Endothelial cell of umbilical vein (primary cell): ENCODE measurements at regions not wholly inside any gene's neighbourhood (a gene's known extent, or its start where the extent isn't known, plus 50 kb on each side); places are given as distances from the start of the nearest gene placed in this dataset.

Source experiments
- EZH2 ChIP-seq: IDR thresholded peaks from 2 replicates; pipeline ENCODE4 v1.6.1; 2012; ENCODE audit warnings: borderline replicate concordance, low read depth, mild to moderate bottlenecking, moderate library complexity, low read length, inconsistent platforms; ENCODE audit not compliant: severe bottlenecking
- MAX ChIP-seq: IDR thresholded peaks from 2 replicates; pipeline ENCODE4 v1.6.1; 2011; ENCODE audit not compliant: insufficient read depth, insufficient read length
- POLR2A ChIP-seq: IDR thresholded peaks from 2 replicates; pipeline ENCODE4 v1.6.1; 2012; ENCODE audit warnings: low read depth, mild to moderate bottlenecking, control low read depth, low read length
- TF ChIP-seq, protein P1 (sequence below), 2 donors: IDR thresholded peaks; 1 replicate in 1 of 2; 2 replicates in 1 of 2; pipeline ENCODE4 v1.5.1; 2011; ENCODE audit warnings: low read length in 2 of 2, mild to moderate bottlenecking in 2 of 2, moderate library complexity in 2 of 2, control low read depth in 1 of 2, inconsistent platforms in 1 of 2, low read depth in 1 of 2; ENCODE audit not compliant: insufficient read depth in 1 of 2; ENCODE audit errors: extremely low read depth in 1 of 2

- TF ChIP-seq, protein P1, sequence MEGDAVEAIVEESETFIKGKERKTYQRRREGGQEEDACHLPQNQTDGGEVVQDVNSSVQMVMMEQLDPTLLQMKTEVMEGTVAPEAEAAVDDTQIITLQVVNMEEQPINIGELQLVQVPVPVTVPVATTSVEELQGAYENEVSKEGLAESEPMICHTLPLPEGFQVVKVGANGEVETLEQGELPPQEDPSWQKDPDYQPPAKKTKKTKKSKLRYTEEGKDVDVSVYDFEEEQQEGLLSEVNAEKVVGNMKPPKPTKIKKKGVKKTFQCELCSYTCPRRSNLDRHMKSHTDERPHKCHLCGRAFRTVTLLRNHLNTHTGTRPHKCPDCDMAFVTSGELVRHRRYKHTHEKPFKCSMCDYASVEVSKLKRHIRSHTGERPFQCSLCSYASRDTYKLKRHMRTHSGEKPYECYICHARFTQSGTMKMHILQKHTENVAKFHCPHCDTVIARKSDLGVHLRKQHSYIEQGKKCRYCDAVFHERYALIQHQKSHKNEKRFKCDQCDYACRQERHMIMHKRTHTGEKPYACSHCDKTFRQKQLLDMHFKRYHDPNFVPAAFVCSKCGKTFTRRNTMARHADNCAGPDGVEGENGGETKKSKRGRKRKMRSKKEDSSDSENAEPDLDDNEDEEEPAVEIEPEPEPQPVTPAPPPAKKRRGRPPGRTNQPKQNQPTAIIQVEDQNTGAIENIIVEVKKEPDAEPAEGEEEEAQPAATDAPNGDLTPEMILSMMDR (IDR thresholded peaks at IDR 0.05; ENCODE audit: extremely low read depth in 1 of 2, insufficient read depth in 1 of 2, low read depth in 1 of 2, low read length in 2 of 2) = no peak
- TF ChIP-seq EZH2 = no peak
- no peak for TF ChIP-seq MAX
- TF ChIP-seq POLR2A = no peak
Measured at GRCh38 chr4:114476310-114476709, 122.3 kb upstream of the UGT8 start.
